GM21825 (cell line): ENCODE measurements at regions not wholly inside any gene's neighbourhood (a gene's known extent, or its start where the extent isn't known, plus 50 kb on each side); places are given as distances from the start of the nearest gene placed in this dataset.

Source experiments
- ATAC-seq: cut with Tn5 transposase; IDR thresholded peaks from one replicate; pipeline ENCODE4 v1.9.1; 2021; ENCODE audit warnings: mild to moderate bottlenecking, moderate library complexity; ENCODE audit not compliant: unreplicated experiment

DNA sequence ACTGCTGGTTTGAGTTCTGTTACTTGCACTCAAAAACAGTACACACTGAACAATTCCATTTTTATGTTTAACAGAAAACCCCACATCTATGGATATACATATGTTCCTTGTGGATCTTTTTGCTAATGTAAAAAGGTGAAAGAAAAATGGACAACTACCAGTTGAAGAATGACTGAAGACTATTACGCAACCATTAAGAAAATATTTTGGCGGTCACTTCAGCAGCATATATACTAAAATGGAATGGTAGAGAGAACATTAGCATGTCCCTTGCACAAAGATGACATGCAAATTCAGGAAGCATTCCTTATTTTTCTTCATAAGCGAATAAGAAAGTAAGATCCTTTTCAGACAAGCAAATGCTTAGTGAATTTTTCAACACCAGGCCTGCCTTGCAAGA lies 84.6 kb upstream of the FMR1 start:
- ATAC-seq = no peak

DNA sequence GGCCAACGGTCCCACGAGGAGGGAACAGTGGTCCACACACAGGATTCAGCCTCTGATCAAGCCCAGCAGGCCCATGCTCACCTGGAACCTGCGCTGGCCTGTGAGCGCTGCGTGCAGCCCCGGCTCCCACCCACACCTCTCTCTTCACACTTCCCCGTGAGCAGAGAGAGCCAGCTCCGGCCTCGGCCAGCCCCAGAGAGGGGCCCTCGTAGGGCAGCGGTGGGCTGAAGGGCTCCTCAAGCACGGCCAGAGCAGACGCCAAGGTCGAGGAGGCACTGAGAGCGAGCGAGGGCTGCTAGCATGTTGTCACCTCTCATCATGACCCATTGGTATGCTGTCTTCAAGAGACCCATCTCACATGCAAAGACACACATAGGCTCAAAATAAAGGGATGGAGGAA lies 83.0 kb upstream of the FMR1 start:
- no peak for ATAC-seq

DNA sequence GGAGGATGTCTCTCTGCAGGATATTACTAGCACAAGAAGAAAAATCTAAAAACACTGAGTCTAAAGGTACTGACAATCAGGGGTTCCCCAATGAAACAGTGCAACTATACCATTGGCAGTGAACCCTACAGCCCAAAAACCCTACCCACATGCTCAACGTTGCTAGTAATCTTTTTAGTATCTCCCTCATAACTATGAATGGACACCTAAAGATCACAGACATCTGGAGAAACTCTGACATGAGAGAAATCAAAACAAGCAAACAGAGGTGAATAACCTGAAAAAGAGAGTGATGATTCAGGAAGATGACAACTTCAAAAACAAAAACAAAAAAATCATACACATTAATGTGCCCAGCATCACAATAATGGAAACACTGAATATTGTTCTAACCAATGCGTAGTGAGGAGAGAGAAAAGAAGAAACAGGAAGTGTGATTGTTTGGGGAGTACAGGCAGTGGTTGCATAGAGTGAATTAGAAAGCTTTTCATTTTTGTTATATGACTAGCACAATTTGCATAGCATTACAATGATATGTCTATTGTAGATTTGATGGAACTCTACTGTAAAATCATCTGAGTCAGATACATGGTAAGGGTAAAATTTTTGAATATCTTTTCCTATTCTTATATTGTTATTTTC lies 78.9 kb upstream of the FMR1 start:
- no peak for ATAC-seq

DNA sequence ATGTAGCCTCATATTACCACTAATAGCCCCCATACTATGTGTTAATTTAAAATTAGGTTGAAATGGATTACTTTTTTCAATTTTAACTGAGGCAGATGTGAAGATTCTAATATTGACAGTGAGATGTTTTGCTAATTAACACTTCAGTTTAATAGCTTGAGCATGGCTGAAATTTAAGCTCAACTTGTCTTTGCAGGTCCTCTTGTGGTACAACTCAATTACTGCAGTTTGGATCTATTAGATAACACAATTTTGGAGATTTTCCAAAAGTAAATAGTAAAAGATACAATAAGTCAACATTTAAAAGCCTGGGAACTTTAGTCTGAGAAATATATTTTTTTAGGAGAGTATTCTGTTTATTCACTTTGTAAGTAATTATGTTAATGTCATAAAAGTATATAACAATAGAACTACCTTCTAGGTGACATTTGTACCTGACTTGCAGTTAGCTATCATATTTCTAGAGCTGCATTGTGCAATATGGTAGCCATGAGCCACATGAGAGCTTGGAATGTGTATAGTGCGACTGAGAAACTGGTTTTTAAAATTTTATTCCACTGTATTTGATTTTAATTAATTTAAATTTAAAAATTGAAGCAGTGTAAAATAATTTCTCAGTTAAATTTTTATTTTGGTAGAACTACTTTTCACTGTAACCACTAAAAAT lies 73.1 kb upstream of the FMR1 start:
- ATAC-seq = no peak

DNA sequence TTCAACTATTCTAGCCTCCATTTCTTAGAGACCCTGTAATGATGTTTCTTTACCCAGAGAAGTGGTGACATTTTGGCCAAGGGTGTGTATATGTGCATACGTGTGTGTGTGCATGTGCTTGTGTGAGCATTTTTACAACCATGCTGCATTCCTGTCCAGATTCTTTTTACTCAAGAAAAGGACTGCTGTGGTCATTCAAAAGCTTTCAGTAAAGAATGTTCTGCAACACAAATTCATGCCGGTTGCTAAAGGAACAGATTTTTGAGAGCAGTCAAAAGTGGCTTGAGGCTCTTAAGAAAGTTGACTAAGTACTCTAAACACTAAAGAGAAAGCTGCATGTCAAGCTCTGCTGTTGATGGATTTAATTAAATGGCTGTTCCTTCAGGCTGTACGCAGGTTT lies 65.0 kb upstream of the FMR1 start:
- ATAC-seq = no peak

DNA sequence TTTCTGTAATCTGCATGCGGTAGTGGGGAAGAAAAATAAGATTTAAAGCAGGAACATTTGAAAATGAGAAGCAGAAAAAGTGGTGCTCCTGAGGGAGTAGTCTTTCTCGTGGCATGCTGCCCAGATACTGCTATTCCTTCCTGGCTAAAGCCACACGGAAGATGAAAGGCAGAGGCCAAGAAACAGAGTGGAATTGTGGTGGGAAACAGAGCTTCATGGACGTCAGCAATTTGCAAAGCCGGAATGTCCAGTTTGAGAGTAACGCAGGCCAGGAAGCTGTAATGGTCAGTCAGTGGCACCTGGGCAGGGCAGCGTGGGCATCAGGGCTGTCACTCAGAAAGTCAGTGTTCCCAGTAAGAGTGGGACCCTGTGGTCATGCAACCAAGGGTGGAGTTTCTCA lies 63.7 kb upstream of the FMR1 start:
- ATAC-seq = no peak

DNA sequence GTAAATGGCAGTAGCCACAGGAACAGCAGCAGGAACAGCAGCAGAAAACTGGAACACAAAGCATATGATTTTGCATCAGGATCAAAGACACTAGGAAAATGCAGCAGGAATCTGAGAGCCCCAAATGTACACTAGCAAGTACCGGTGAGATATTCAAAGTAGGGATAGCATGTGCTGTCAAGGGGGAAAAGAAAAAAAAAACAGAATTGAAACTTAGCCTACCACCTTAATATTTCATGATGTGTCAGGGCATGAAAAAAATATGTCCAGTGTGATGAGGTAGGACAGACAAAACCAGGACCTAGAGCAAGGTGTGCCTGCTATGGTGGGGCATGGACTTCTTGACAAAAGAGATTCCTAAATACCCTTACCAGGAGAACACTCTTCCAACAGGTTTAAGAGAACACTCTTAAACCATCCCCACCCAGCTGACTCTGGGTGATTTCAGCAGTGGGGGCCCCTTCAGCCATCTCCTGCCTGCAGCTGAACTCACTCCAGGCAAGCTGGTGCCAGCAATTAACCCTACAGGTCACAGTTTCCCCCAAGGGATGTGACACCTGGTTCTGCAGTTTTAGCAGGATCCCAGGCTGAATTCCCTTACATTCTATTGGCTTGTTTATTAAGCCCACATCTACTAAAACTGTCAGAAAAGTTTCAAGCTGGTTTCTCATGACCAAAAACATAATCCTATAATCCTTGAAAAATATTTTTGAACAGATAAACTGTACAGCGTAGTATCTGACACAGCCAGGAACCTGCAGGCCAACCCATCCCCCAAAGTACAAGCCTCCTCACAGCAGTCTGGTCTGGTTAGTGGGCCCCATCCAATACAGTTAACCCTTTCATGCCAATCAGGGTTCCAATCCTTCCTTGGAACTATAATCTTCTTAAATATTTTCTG lies 62.9 kb upstream of the FMR1 start:
- ATAC-seq = no peak

DNA sequence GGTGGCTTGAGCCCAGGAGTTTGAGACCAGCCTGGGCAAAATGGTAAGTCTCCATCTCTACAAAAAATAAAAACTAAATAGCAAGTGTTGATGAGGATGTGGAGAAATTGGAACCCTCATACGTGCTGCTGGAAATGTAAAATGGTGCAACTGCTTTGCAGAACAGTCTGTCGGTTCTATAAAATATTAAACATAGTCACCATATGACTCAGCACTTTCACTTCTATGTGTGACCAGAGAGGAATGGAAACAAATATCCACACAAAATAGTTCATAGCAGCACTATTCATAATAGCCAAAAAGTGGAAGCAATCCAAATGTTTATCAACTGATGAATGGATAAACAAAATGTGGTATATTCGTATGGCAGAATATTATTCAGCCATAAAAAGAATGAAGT lies 60.8 kb upstream of the FMR1 start:
- peak; percentile 78 for ATAC-seq

DNA sequence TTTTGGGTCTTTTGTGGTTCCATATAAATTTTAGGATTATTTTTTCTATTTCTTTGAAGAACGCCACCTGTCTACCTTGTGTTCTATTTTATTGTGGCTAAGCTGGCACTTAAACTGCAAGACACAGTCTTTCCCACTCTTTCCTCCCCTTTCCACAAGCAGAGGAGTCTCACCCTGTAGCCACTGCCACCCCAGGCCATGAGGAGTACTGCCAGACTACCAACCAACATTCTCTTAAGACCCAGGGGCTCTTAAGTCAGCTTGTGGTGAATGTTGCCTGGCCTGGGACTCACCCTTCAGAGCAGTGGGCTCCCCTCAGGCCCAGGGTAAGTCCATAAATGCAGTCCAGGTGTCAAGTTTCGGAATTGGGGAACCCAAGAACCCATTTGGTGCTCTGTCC lies 58.0 kb upstream of the FMR1 start:
- no peak for ATAC-seq

DNA sequence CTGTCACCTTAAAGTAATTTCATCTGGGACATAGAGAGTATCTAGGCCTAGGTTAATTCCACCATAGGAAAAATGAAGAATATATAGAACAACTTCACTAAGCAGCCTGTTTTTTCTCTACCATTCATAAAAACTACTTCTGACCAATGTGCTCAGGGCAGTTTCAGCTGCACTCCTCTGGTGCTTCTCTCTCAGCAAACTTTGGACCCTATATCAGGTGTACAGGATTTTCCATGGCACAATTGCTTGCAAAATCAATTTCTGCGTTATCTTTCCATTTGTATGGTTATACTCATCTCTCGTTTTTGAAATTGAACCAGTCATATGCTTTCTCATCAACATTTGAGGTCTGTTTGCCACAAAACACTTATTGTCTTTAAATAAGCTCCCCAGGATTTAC lies 52.1 kb upstream of the FMR1 start:
- no peak for ATAC-seq
